ENCODE measurements at regions not wholly inside any gene's neighbourhood (a gene's known extent, or its start where the extent isn't known, plus 50 kb on each side); places are given as distances from the start of the nearest gene placed in this dataset.

- no peak for FAIRE-seq
Observed at GRCh38 chr10:1846032-1846431, 108.7 kb upstream of the ADARB2 start.

- FAIRE-seq: no peak
Observed at GRCh38 chr10:1841759-1842158, 104.4 kb upstream of the ADARB2 start.

GRCh38 chr10:1829712-1830111 lies 92.4 kb upstream of the ADARB2 start:
- no peak for FAIRE-seq

- FAIRE-seq: no peak
Observed at GRCh38 chr10:1824928-1825327, 87.6 kb upstream of the ADARB2 start.

GRCh38 chr10:1814556-1814955 lies 77.2 kb upstream of the ADARB2 start:
- FAIRE-seq: no peak

GRCh38 chr10:1809139-1809741 lies 71.9 kb upstream of the ADARB2 start:
- no peak for FAIRE-seq

- FAIRE-seq: no peak
Observed at GRCh38 chr10:1807924-1808323, 70.6 kb upstream of the ADARB2 start.

- no peak for FAIRE-seq
Observed at GRCh38 chr10:1807196-1807595, 69.9 kb upstream of the ADARB2 start.

- no peak for FAIRE-seq
Observed at GRCh38 chr10:1802413-1802812, 65.1 kb upstream of the ADARB2 start.

GRCh38 chr10:1788401-1788800 lies 51.1 kb upstream of the ADARB2 start:
- no peak for FAIRE-seq

Data from A204.1 (cell line).